ENCODE measurements at regions not wholly inside any gene's neighbourhood (a gene's known extent, or its start where the extent isn't known, plus 50 kb on each side); places are given as distances from the start of the nearest gene placed in this dataset.

- TF ChIP-seq CTCF (conservative IDR thresholded peaks at IDR 0.05; ENCODE audit: low read depth, low read length), result no peak
- DNase-seq (ENCODE audit: low read depth), result no peak
- no peak overlapping the region for H3K4me3 ChIP-seq (ENCODE audit: low read length)
Observed at GRCh38 chr17:6326483-6326882, 108.4 kb downstream of the AIPL1 start.

GRCh38 chr17:6325741-6326140 is 109.2 kb downstream of the AIPL1 start:
- no peak for TF ChIP-seq CTCF (conservative IDR thresholded peaks at IDR 0.05; ENCODE audit: low read depth, low read length)
- no peak overlapping the region for H3K4me3 ChIP-seq (ENCODE audit: low read length)
- DNase-seq (ENCODE audit: low read depth), result no peak

GRCh38 chr17:6325051-6325450 is 109.9 kb downstream of the AIPL1 start:
- H3K4me3 ChIP-seq (ENCODE audit: low read length), result no peak overlapping the region
- no peak for DNase-seq (ENCODE audit: low read depth)
- TF ChIP-seq CTCF (conservative IDR thresholded peaks at IDR 0.05; ENCODE audit: low read depth, low read length), result no peak

GRCh38 chr17:6323626-6324356 is 111.1 kb downstream of the AIPL1 start:
- no peak overlapping the region for H3K4me3 ChIP-seq (ENCODE audit: low read length)
- DNase-seq (ENCODE audit: low read depth), result no peak
- TF ChIP-seq CTCF (conservative IDR thresholded peaks at IDR 0.05; ENCODE audit: low read depth, low read length), result no peak

- no peak for DNase-seq (ENCODE audit: low read depth)
- H3K4me3 ChIP-seq (ENCODE audit: low read length), result no peak overlapping the region
- TF ChIP-seq CTCF (conservative IDR thresholded peaks at IDR 0.05; ENCODE audit: low read depth, low read length), result no peak
Observed at GRCh38 chr17:6322316-6322715, 112.6 kb downstream of the AIPL1 start.

GRCh38 chr17:6314311-6314710 is 120.6 kb downstream of the AIPL1 start:
- peak; percentile 9 for DNase-seq (ENCODE audit: low read depth)
- no peak for TF ChIP-seq CTCF (conservative IDR thresholded peaks at IDR 0.05; ENCODE audit: low read depth, low read length)
- no peak overlapping the region for H3K4me3 ChIP-seq (ENCODE audit: low read length)

GRCh38 chr17:6313835-6314234 is 121.1 kb downstream of the AIPL1 start:
- H3K4me3 ChIP-seq (ENCODE audit: low read length), result no peak overlapping the region
- TF ChIP-seq CTCF (conservative IDR thresholded peaks at IDR 0.05; ENCODE audit: low read depth, low read length), result no peak
- DNase-seq (ENCODE audit: low read depth), result no peak
